ENCODE measurements at regions not wholly inside any gene's neighbourhood (a gene's known extent, or its start where the extent isn't known, plus 50 kb on each side); places are given as distances from the start of the nearest gene placed in this dataset.
"Not testable (repeated sequence)": the region's sequence is repeated elsewhere in the genome, so short reads cannot be mapped to it uniquely, and the experiment has no call there.

- FAIRE-seq (no peak), DNase-seq (ENCODE audit: insufficient read length) (no peak)
- no peak for TF ChIP-seq POLR2A (IDR thresholded peaks at IDR 0.05; ENCODE audit: low read depth, low read length)
- no peak for TF ChIP-seq POLR2AphosphoS5 (IDR thresholded peaks at IDR 0.05; ENCODE audit: low read depth, low read length)
- no peak for TF ChIP-seq TAF1 (IDR thresholded peaks at IDR 0.05; ENCODE audit: borderline replicate concordance, low read depth, low read length)
Measured at GRCh38 chr4:148849581-148849980, 407.4 kb upstream of the NR3C2 start.

DNA sequence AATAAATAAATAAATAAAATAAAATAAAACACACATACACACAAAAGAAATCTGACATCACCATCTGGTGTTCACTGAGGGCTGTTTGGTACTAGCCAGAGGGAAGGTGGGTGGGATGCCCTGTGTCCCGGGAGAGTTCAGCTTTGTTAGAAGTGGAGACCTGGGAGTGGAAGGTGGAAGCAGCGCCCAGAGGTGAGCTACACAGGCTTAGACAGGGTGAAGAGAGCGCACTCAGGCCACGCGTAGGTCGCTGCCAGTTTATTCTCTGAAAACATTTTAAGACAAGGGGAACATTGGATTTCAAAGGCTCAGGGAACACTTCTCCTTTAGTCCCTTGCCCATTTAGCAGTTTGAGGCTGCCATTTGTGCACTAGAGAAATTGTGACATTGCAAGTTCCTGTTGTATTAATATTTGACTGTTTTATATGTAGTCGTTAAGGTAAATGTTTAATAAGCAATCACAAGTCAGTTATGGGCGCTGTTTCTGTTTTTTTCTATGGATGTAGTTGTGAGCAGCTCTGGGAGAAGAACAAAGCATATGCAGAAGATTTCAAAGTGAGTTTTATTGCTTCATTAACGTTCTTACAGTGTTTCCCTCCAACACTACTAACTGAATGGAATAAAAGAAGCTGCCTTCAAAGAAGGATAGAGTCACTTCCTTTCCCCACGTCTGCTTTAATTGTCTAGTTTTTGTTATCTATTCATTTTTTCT, 405.5 kb upstream of the NR3C2 start:
- TF ChIP-seq POLR2A (IDR thresholded peaks at IDR 0.05; ENCODE audit: low read depth, low read length) (no peak), TAF1 (IDR thresholded peaks at IDR 0.05; ENCODE audit: borderline replicate concordance, low read depth, low read length) (no peak), POLR2AphosphoS5 (IDR thresholded peaks at IDR 0.05; ENCODE audit: low read depth, low read length) (no peak)
- DNase-seq (ENCODE audit: insufficient read length): no peak
- FAIRE-seq: no peak

- TF ChIP-seq POLR2AphosphoS5 (IDR thresholded peaks at IDR 0.05; ENCODE audit: low read depth, low read length) (no peak), TAF1 (IDR thresholded peaks at IDR 0.05; ENCODE audit: borderline replicate concordance, low read depth, low read length) (no peak), POLR2A (IDR thresholded peaks at IDR 0.05; ENCODE audit: low read depth, low read length) (no peak)
- no peak for DNase-seq (ENCODE audit: insufficient read length)
- no peak for FAIRE-seq
Measured at GRCh38 chr4:148845609-148846008, 403.4 kb upstream of the NR3C2 start.

DNA sequence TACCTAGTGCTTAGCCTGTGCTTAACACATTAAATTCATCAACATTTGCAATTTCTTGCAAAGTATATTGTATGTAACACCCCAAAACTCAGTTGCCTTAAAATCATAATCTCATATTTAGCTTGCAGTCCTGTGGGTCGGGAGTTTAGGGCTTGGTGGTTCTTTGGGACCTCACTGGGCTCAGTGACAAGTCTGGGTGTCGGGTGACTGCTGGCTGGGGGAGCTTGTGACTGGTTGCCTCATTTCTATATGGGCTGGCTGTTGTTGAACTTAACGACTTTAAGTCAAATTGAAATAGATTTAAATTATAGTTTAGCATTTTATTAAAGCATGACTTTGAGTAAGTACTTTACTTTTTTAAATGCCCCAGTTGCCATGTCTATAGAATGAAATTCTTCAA, 401.4 kb upstream of the NR3C2 start:
- TF ChIP-seq TAF1 (IDR thresholded peaks at IDR 0.05; ENCODE audit: borderline replicate concordance, low read depth, low read length): no peak
- FAIRE-seq (no peak), DNase-seq (ENCODE audit: insufficient read length) (no peak)

- DNase-seq (ENCODE audit: insufficient read length) (no peak), FAIRE-seq (no peak)
- TF ChIP-seq TAF1 (IDR thresholded peaks at IDR 0.05; ENCODE audit: borderline replicate concordance, low read depth, low read length) (no peak), POLR2AphosphoS5 (IDR thresholded peaks at IDR 0.05; ENCODE audit: low read depth, low read length) (no peak), POLR2A (IDR thresholded peaks at IDR 0.05; ENCODE audit: low read depth, low read length) (no peak)
Measured at GRCh38 chr4:148842843-148843242, 400.6 kb upstream of the NR3C2 start.

- FAIRE-seq; DNase-seq (ENCODE audit: insufficient read length): not testable (repeated sequence)
Measured at GRCh38 chr4:148837571-148837970, 395.4 kb upstream of the NR3C2 start.

DNA sequence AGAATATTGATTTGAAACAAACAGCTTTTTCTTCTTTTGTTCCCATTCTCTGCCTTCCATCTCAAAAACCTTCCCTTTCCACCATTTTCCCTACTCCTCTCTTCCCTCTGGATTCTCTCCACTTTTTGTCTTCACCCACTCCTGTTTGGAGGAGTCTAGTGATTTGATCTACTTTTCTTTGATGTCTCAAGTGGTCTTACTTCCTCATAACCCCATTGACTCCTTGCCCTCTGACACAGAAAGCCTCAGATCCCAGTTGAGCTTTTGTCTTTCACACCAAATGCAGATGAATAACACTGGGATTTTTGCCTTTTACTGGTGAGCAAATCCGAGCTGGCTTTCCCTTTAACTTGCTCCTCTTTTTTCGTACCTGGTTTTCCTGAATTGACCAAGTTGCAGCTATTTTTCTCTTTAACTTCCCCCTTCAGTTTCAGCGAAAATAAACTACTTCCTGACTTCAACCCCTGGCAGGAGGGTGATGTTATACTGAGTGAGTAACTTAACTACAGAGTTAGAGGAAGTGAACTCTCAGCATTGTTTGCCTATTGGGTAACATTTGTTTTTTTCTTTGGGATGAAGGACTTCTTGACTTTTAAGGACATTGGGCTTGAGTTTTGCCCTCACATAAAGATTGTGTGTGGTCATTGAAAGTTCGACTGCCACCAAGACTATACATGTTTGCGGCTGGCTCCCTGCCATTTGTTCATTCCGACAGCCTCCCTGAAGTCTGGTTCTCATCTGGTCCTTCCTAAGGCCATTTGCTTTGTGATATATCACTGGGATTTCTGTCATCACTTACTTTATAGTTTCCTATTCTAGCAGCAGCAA, 392.8 kb upstream of the NR3C2 start:
- TF ChIP-seq POLR2AphosphoS5 (IDR thresholded peaks at IDR 0.05; ENCODE audit: low read depth, low read length) (no peak), POLR2A (IDR thresholded peaks at IDR 0.05; ENCODE audit: low read depth, low read length) (no peak), TAF1 (IDR thresholded peaks at IDR 0.05; ENCODE audit: borderline replicate concordance, low read depth, low read length) (no peak)
- DNase-seq (ENCODE audit: insufficient read length) (no peak), FAIRE-seq (no peak)

- FAIRE-seq (no peak), DNase-seq (ENCODE audit: insufficient read length) (no peak)
- TF ChIP-seq POLR2A (IDR thresholded peaks at IDR 0.05; ENCODE audit: low read depth, low read length) (no peak), POLR2AphosphoS5 (IDR thresholded peaks at IDR 0.05; ENCODE audit: low read depth, low read length) (no peak)
Measured at GRCh38 chr4:148831945-148832344, 389.7 kb upstream of the NR3C2 start.

DNA sequence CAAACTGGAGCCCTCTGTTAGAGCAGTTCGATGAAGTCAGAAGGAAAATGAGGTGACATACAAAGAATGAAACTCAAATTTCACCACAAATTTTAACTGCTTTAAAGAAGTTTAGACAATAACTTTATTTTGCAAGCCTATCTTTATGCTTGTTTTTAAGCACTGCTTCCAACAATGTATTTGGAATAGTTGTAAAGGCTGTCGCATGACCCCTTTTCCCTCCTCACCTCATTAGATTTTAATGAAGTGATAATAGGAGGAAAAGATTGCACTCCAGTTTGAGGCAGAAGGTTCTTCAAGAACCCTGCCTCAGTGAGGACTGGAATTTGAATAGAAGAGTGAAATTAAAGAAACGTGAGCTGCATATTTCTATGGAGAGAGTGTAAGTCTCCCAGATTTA, 386.1 kb upstream of the NR3C2 start:
- FAIRE-seq: no peak

DNA sequence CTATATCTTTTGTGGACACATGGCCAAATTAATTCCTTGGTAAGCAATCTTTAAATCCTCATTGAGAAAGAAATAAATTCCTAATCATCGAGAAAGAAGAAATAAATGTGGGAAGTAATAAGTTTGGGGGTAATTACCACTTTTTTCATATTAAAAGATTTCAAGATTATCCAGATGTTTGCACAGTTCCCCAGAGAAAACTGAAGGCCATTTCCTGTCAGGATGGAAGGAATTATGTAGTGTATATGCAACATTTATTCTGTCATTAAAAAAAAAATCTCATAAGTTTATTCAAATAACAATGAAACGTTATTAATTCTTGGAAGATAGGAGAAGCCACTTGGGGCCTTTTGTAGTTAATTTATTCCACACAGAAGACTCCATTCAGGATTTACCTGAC, 385.6 kb upstream of the NR3C2 start:
- no peak for FAIRE-seq
- DNase-seq (ENCODE audit: insufficient read length): no peak
- TF ChIP-seq POLR2AphosphoS5 (IDR thresholded peaks at IDR 0.05; ENCODE audit: low read depth, low read length) (no peak), TAF1 (IDR thresholded peaks at IDR 0.05; ENCODE audit: borderline replicate concordance, low read depth, low read length) (no peak), POLR2A (IDR thresholded peaks at IDR 0.05; ENCODE audit: low read depth, low read length) (no peak)

More for the DNA sequence above, 386.1 kb upstream of the NR3C2 start:
- no peak for DNase-seq (ENCODE audit: insufficient read length)
- TF ChIP-seq POLR2AphosphoS5 (IDR thresholded peaks at IDR 0.05; ENCODE audit: low read depth, low read length) (no peak), TAF1 (IDR thresholded peaks at IDR 0.05; ENCODE audit: borderline replicate concordance, low read depth, low read length) (no peak), POLR2A (IDR thresholded peaks at IDR 0.05; ENCODE audit: low read depth, low read length) (no peak)

DNA sequence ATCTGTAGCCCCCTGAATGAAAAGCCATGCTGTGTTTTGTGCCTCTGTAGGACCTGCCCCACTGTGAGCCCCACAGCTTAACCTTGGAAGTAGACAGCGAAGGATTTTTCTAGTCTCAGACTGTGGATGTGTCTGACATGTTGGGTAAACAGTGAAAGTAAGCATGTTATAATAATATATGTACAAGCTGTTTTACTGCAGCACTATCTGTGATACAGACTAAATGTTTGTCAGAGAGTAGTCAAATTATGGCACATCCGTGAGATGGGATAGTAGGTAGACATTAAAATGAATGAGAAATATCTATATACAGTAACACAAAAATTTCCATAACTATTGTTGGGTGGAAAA, 381.2 kb upstream of the NR3C2 start:
- TF ChIP-seq POLR2AphosphoS5 (IDR thresholded peaks at IDR 0.05; ENCODE audit: low read depth, low read length) (no peak), POLR2A (IDR thresholded peaks at IDR 0.05; ENCODE audit: low read depth, low read length) (no peak), TAF1 (IDR thresholded peaks at IDR 0.05; ENCODE audit: borderline replicate concordance, low read depth, low read length) (no peak)
- FAIRE-seq (no peak), DNase-seq (ENCODE audit: insufficient read length) (no peak)

GRCh38 chr4:148822572-148823418, 380.6 kb upstream of the NR3C2 start:
- DNase-seq (ENCODE audit: insufficient read length) (no peak), FAIRE-seq (no peak)
- TF ChIP-seq POLR2AphosphoS5 (IDR thresholded peaks at IDR 0.05; ENCODE audit: low read depth, low read length): no peak
- no peak for TF ChIP-seq POLR2A (IDR thresholded peaks at IDR 0.05; ENCODE audit: low read depth, low read length)
- no peak for TF ChIP-seq TAF1 (IDR thresholded peaks at IDR 0.05; ENCODE audit: borderline replicate concordance, low read depth, low read length)
